MM.1S (cell line): ENCODE measurements at regions not wholly inside any gene's neighbourhood (a gene's known extent, or its start where the extent isn't known, plus 50 kb on each side); places are given as distances from the start of the nearest gene placed in this dataset.

Experiments
- DNase-seq: peaks from one replicate; pipeline ENCODE4 v3.0.0-alpha.2; 2015
- H2AFZ ChIP-seq: fragments of 300-600 bp; sonication (generic); 2 replicates; pipeline ENCODE4 v1.6.0; 2016; ENCODE audit warnings: antibody characterized with exemption, low read length
- H3F3A ChIP-seq: fragments of 300-600 bp; sonication (generic); 2 replicates; pipeline ENCODE4 v1.6.1; 2016; ENCODE audit warnings: mild to moderate bottlenecking, antibody characterized with exemption, low read length, moderate library complexity, mixed read lengths; ENCODE audit not compliant: insufficient read depth
- H3K27ac ChIP-seq: fragments of 300-600 bp; sonication (generic); 2 replicates; pipeline ENCODE4 v1.5.1; 2016; ENCODE audit warnings: mild to moderate bottlenecking, low read length
- H3K27me3 ChIP-seq: fragments of 300-600 bp; sonication (generic); replicated peaks from 2 replicates; pipeline ENCODE4 v1.6.0; 2016; ENCODE audit warnings: low read length; ENCODE audit not compliant: insufficient read depth
- H3K36me3 ChIP-seq: fragments of 300-600 bp; sonication (generic); replicated peaks from 2 replicates; pipeline ENCODE4 v1.6.1; 2016; ENCODE audit warnings: mild to moderate bottlenecking, low read length, mixed read lengths; ENCODE audit not compliant: insufficient read depth
- H3K4me1 ChIP-seq: fragments of 300-600 bp; sonication (generic); 2 replicates; pipeline ENCODE4 v1.6.1; 2016; ENCODE audit warnings: low read length, mixed read lengths
- H3K4me2 ChIP-seq: fragments of 300-600 bp; sonication (generic); 2 replicates; pipeline ENCODE4 v1.6.0; 2016; ENCODE audit warnings: low read depth, low read length
- H3K4me3 ChIP-seq: fragments of 300-600 bp; sonication (generic); 2 replicates; pipeline ENCODE4 v1.5.1; 2016; ENCODE audit warnings: low read length, mixed read lengths
- H3K79me2 ChIP-seq: fragments of 300-600 bp; sonication (generic); 2 replicates; pipeline ENCODE4 v1.6.1; 2016; ENCODE audit warnings: mixed run types, low read length, mixed read lengths
- H3K9ac ChIP-seq: fragments of 300-600 bp; sonication (generic); 2 replicates; pipeline ENCODE4 v1.6.1; 2016; ENCODE audit warnings: low read length, mixed read lengths
- H3K9me2 ChIP-seq: fragments of 300-600 bp; sonication (generic); replicated peaks from 2 replicates; pipeline ENCODE4 v1.6.1; 2016; ENCODE audit warnings: mild to moderate bottlenecking, low read length, mixed read lengths; ENCODE audit not compliant: insufficient read depth
- H3K9me3 ChIP-seq: fragments of 300-600 bp; sonication (generic); replicated peaks from 2 replicates; pipeline ENCODE4 v1.6.1; 2016; ENCODE audit warnings: mild to moderate bottlenecking, low read length, mixed read lengths; ENCODE audit not compliant: insufficient read depth
- H4K20me1 ChIP-seq: fragments of 300-600 bp; sonication (generic); 2 replicates; pipeline ENCODE4 v1.6.1; 2016; ENCODE audit warnings: mild to moderate bottlenecking, low read length, moderate library complexity, mixed read lengths; ENCODE audit not compliant: insufficient read depth
- EZH2 ChIP-seq: fragments of 300-600 bp; sonication (generic); optimal IDR thresholded peaks from 2 replicates; pipeline ENCODE3; 2017; ENCODE audit warnings: low read depth, mild to moderate bottlenecking, antibody characterized with exemption, low read length, mixed read lengths
- EZH2phosphoT487 ChIP-seq: fragments of 300-600 bp; sonication (generic); IDR thresholded peaks from 2 replicates; pipeline ENCODE4 v1.6.1; 2018; ENCODE audit warnings: antibody characterized with exemption, low read length
- TF ChIP-seq, protein P1 (sequence below): fragments of 300-600 bp; sonication (generic); IDR thresholded peaks from 2 replicates; pipeline ENCODE4 v1.5.1; 2016; ENCODE audit warnings: antibody characterized with exemption, low read length, mixed read lengths

DNA sequence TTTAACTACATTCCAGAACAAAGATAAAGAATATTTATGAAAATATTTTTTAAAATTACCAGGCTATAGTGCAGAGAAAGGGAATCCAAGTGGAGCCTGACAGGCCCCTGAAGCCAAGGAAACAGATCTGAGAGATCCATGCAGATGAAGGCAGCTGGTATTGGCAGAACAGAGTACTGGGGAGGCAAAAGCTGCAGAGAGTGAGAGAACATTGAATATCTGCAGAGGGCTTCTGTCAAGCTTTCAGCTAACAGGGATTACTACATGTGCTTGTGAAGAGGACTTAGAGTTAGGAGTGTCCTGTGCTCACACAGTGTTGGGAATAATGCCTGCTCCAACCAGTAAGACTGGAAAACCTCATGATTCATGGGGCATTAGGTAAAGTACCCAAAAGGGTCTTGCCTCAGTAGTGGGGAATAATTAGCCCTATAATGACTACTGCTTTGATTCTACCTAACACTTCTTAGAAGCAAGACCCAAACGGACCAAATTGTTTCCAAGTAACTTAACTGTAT lies 657.2 kb downstream of the DHX35 start:
- no peak overlapping the region for H3K4me3 ChIP-seq
- no peak overlapping the region for H3K4me2 ChIP-seq
- TF ChIP-seq EZH2phosphoT487, result no peak
- no peak for TF ChIP-seq EZH2
- TF ChIP-seq, protein P1, sequence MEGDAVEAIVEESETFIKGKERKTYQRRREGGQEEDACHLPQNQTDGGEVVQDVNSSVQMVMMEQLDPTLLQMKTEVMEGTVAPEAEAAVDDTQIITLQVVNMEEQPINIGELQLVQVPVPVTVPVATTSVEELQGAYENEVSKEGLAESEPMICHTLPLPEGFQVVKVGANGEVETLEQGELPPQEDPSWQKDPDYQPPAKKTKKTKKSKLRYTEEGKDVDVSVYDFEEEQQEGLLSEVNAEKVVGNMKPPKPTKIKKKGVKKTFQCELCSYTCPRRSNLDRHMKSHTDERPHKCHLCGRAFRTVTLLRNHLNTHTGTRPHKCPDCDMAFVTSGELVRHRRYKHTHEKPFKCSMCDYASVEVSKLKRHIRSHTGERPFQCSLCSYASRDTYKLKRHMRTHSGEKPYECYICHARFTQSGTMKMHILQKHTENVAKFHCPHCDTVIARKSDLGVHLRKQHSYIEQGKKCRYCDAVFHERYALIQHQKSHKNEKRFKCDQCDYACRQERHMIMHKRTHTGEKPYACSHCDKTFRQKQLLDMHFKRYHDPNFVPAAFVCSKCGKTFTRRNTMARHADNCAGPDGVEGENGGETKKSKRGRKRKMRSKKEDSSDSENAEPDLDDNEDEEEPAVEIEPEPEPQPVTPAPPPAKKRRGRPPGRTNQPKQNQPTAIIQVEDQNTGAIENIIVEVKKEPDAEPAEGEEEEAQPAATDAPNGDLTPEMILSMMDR, result no peak

DNA sequence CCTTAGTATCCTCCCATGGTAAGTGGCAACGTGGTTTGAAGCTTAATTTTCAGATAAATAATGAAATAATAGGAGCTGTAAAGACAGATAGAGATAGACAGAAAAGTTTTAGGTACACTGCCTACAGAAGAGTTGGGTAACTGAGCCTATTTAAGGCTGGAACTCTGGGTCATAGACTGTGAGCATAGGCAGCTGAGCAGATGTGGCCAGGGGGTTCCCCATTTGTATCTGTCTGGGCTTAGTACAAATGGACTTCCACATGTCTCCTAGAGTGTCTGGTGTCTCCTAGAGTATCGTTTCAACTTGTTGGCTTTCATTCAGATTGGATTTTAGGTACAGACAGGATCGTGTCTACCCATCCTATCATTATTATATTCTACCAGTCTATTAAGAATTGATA lies 649.8 kb downstream of the DHX35 start:
- TF ChIP-seq EZH2 (no peak), EZH2phosphoT487 (no peak)
- TF ChIP-seq, protein P1, result no peak
- Histone ChIP-seq H3K9ac (no peak overlapping the region), H3K4me3 (no peak overlapping the region), H3F3A (no peaks in the 10 kb centered on the region), H4K20me1 (no peaks in the 10 kb centered on the region), H3K27ac (no peak overlapping the region), H2AFZ (no peak overlapping the region), H3K27me3 (no peaks in the 10 kb centered on the region), H3K79me2 (no peaks in the 10 kb centered on the region), H3K9me3 (no peaks in the 10 kb centered on the region), H3K9me2 (no peaks in the 10 kb centered on the region), H3K4me1 (no peaks in the 10 kb centered on the region), H3K36me3 (no peaks in the 10 kb centered on the region), H3K4me2 (no peak overlapping the region)
- DNase-seq, result no peak

More for the DNA sequence above, 657.2 kb downstream of the DHX35 start:
- Histone ChIP-seq H3K4me1 (no peaks in the 10 kb centered on the region), H3K9ac (no peak overlapping the region), H3K27me3 (no peaks in the 10 kb centered on the region), H3K9me2 (no peaks in the 10 kb centered on the region), H3K36me3 (no peaks in the 10 kb centered on the region), H3F3A (no peaks in the 10 kb centered on the region), H3K27ac (no peak overlapping the region), H3K9me3 (no peaks in the 10 kb centered on the region), H4K20me1 (no peaks in the 10 kb centered on the region), H3K79me2 (no peaks in the 10 kb centered on the region), H2AFZ (no peak overlapping the region)
- DNase-seq, result no peak

DNA sequence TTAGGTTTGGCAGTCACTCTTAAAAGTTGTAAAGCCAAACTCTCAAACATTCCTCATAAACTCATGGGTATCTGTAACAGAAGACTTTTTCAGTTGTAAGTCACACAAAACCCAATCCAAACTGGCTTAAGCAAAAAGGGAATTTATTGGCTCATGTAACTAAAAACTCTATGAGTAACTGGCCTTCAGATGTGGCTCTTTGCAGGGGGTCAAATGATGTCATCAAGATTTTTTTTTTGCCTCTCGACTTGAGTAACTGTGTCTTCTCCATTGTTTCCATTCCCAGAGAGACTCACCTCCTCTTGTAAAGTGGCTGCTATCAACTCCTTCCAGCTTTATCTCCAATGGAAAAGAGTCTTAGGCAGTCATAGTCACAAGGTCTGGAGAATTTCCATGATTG lies 645.0 kb downstream of the DHX35 start:
- Histone ChIP-seq H3K4me1 (no peaks in the 10 kb centered on the region), H3K27me3 (no peaks in the 10 kb centered on the region), H3K79me2 (no peaks in the 10 kb centered on the region), H3K36me3 (no peaks in the 10 kb centered on the region), H3K27ac (no peak overlapping the region), H3F3A (no peaks in the 10 kb centered on the region), H3K4me3 (no peak overlapping the region), H3K9me2 (no peaks in the 10 kb centered on the region), H2AFZ (no peak overlapping the region), H3K9me3 (no peaks in the 10 kb centered on the region), H3K9ac (no peak overlapping the region), H3K4me2 (no peak overlapping the region), H4K20me1 (no peaks in the 10 kb centered on the region)
- DNase-seq, result no peak
- no peak for TF ChIP-seq EZH2phosphoT487
- TF ChIP-seq, protein P1, result no peak
- no peak for TF ChIP-seq EZH2
